Ishikawa (cell line): ENCODE measurements at regions not wholly inside any gene's neighbourhood (a gene's known extent, or its start where the extent isn't known, plus 50 kb on each side); places are given as distances from the start of the nearest gene placed in this dataset.
A peak's percentile ranks its signal among the peaks of the same experiment; 100 is the strongest.

ENCODE experiments used
- CEBPB ChIP-seq: IDR thresholded peaks from 2 replicates; pipeline ENCODE4 v1.6.1; 2012
- CREB1 ChIP-seq: IDR thresholded peaks from 2 replicates; pipeline ENCODE4 v1.6.1; 2012; ENCODE audit warnings: low read depth
- EGR1 ChIP-seq: IDR thresholded peaks from 2 replicates; pipeline ENCODE4 v1.6.1; 2012
- EP300 ChIP-seq: IDR thresholded peaks from 2 replicates; pipeline ENCODE4 v1.6.1; 2012; ENCODE audit warnings: borderline replicate concordance
- FOXM1 ChIP-seq: IDR thresholded peaks from 2 replicates; pipeline ENCODE4 v1.6.1; 2012; ENCODE audit warnings: low read depth, borderline replicate concordance
- NFIC ChIP-seq: IDR thresholded peaks from 2 replicates; pipeline ENCODE4 v1.6.1; 2012
- RAD21 ChIP-seq: IDR thresholded peaks from 2 replicates; pipeline ENCODE4 v1.6.1; 2012; ENCODE audit warnings: low read depth
- TAF1 ChIP-seq: IDR thresholded peaks from 2 replicates; pipeline ENCODE4 v1.6.1; 2012; ENCODE audit warnings: low read depth, mild to moderate bottlenecking
- TCF12 ChIP-seq: IDR thresholded peaks from 2 replicates; pipeline ENCODE4 v1.6.1; 2012; ENCODE audit warnings: low read depth
- TEAD4 ChIP-seq: IDR thresholded peaks from 2 replicates; pipeline ENCODE4 v1.6.1; 2012
- USF1 ChIP-seq: IDR thresholded peaks from 2 replicates; pipeline ENCODE4 v1.6.1; 2012
- YY1 ChIP-seq: IDR thresholded peaks from 2 replicates; pipeline ENCODE4 v1.6.1; 2012; ENCODE audit warnings: low read depth
- ZBTB7A ChIP-seq: IDR thresholded peaks from 2 replicates; pipeline ENCODE4 v1.6.1; 2012; ENCODE audit warnings: low read depth
- TF ChIP-seq, protein P1 (sequence below): IDR thresholded peaks from 2 replicates; pipeline ENCODE4 v1.6.1; 2012
- TF ChIP-seq, protein P2 (sequence below): IDR thresholded peaks from 2 replicates; pipeline ENCODE4 v1.6.1; 2012; ENCODE audit warnings: low read depth, mild to moderate bottlenecking

- no peak for TF ChIP-seq ZBTB7A
- no peak for TF ChIP-seq CEBPB
- TF ChIP-seq, protein P1, sequence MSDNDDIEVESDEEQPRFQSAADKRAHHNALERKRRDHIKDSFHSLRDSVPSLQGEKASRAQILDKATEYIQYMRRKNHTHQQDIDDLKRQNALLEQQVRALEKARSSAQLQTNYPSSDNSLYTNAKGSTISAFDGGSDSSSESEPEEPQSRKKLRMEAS, result no peak
- no peak for TF ChIP-seq TCF12
- TF ChIP-seq EGR1, result no peak
- TF ChIP-seq FOXM1, result no peak
- no peak for TF ChIP-seq EP300
- no peak for TF ChIP-seq TAF1
- no peak for TF ChIP-seq NFIC
- no peak for TF ChIP-seq RAD21
- TF ChIP-seq TEAD4, result no peak
- no peak for TF ChIP-seq CREB1
Measured at GRCh38 chr3:38968891-38969290, 82.9 kb downstream of the SCN11A start.

GRCh38 chr3:38968403-38968802 is 83.3 kb downstream of the SCN11A start:
- TF ChIP-seq EGR1, result no peak
- TF ChIP-seq CREB1, result no peak
- no peak for TF ChIP-seq NFIC
- no peak for TF ChIP-seq FOXM1
- no peak for TF ChIP-seq TEAD4
- no peak for TF ChIP-seq USF1
- TF ChIP-seq TAF1, result no peak
- no peak for TF ChIP-seq RAD21
- TF ChIP-seq, protein P2, sequence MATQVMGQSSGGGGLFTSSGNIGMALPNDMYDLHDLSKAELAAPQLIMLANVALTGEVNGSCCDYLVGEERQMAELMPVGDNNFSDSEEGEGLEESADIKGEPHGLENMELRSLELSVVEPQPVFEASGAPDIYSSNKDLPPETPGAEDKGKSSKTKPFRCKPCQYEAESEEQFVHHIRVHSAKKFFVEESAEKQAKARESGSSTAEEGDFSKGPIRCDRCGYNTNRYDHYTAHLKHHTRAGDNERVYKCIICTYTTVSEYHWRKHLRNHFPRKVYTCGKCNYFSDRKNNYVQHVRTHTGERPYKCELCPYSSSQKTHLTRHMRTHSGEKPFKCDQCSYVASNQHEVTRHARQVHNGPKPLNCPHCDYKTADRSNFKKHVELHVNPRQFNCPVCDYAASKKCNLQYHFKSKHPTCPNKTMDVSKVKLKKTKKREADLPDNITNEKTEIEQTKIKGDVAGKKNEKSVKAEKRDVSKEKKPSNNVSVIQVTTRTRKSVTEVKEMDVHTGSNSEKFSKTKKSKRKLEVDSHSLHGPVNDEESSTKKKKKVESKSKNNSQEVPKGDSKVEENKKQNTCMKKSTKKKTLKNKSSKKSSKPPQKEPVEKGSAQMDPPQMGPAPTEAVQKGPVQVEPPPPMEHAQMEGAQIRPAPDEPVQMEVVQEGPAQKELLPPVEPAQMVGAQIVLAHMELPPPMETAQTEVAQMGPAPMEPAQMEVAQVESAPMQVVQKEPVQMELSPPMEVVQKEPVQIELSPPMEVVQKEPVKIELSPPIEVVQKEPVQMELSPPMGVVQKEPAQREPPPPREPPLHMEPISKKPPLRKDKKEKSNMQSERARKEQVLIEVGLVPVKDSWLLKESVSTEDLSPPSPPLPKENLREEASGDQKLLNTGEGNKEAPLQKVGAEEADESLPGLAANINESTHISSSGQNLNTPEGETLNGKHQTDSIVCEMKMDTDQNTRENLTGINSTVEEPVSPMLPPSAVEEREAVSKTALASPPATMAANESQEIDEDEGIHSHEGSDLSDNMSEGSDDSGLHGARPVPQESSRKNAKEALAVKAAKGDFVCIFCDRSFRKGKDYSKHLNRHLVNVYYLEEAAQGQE, result no peak
- no peak for TF ChIP-seq CEBPB
- no peak for TF ChIP-seq EP300
- TF ChIP-seq, protein P1, result no peak
- TF ChIP-seq TCF12, result no peak
- TF ChIP-seq YY1, result no peak
- TF ChIP-seq ZBTB7A, result no peak

DNA sequence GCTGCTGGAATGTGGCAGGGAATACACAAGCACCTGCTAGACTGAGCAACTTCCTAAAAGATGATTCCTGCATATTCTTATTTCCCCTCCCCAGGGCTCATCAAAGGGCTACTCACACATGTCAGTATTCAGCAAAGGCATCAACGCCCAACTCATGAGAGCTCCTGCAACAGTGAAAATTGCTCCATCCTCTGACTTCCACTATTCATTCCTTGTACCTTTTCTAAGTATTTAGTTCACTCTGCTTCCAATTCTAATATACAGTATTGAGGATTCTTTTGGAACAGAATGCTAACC is 84.1 kb downstream of the SCN11A start:
- TF ChIP-seq USF1 (no peak), YY1 (no peak), EP300 (no peak), TEAD4 (no peak), TAF1 (no peak), ZBTB7A (no peak), CEBPB (no peak), TCF12 (no peak), RAD21 (no peak), FOXM1 (no peak), EGR1 (no peak), CREB1 (no peak)
- TF ChIP-seq, protein P1, result no peak
- TF ChIP-seq, protein P2, result no peak

DNA sequence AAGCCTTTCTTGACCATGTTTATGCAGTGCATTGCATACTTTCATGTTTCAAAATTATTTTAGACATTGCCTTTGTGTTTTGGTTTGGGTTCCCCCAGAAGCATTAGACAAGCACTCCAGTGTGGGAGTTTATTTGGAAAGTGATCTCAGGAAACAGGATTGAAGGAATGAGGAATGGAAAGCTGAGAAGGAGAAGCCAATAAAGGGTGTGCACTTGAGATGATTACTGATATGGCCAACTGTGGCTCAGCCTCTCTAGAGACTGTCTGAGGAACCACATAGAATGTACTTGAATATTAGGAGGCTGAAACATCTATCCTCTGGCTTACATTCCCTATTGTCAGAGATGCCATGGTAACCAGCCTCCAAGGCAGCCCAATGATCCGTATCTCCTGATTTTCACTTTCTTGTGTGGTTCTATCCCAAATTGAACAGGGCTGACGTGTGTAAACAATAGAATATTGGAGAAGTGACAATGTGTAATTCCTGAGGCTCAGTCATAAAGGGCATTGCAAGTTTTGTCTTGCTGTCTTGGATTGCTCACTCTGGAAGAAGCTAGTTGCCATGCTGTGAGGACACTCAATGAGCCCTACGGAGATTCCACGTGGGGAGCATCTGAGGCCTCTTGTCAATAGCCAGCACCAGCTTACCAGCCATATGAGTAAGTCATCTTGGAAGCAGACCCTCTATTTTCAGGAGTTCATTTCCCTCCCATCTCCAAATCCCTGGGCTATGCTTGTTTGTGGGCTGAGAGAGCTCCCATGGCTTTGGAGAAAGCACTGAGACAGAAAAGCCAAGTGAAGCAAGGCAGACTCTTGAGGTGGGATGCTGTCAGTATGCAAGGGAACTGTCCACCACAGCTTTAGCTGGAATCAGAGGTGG is 84.7 kb downstream of the SCN11A start:
- TF ChIP-seq TAF1, result no peak
- no peak for TF ChIP-seq EP300
- no peak for TF ChIP-seq TEAD4
- TF ChIP-seq, protein P2, result peak; percentile 34; the same call in 1 of the 2 replicates
